ENCODE measurements at regions not wholly inside any gene's neighbourhood (a gene's known extent, or its start where the extent isn't known, plus 50 kb on each side); places are given as distances from the start of the nearest gene placed in this dataset.

DNA sequence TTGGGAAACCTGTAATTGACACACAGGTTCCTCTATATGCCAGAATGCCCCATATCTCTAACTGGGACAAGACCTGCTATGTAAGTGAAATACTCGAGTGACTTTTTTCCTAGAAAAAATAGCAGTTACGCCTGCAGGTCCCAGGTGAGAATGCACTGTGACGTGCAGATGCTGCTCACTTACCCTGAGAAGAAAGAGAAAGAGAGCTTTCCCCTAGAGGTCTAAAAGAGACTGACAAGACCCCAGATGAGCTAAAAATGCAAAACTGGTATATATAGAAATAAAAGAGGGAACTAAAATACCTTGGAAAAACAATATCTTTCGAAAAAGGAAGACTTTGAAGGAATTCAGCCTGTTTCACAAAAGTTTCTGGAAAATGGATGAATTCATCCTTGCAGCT is 383.0 kb upstream of the DCC start:
- POLR2A ChIA-PET = no interaction called here
- Histone ChIP-seq H3K9me1 (ENCODE audit: control insufficient read depth, insufficient read depth, low read length) (no peaks in the 10 kb centered on the region), H3K9ac (ENCODE audit: insufficient read depth in 1 of 2, low read depth in 2 of 2, low read length in 2 of 2) (no peak overlapping the region), H3K27me3 (ENCODE audit: control insufficient read depth in 2 of 2, insufficient read depth in 2 of 2, low read length in 2 of 2) (no peaks in the 10 kb centered on the region), H3K4me3 (no peak overlapping the region), H2AFZ (ENCODE audit: low read depth, low read length) (no peak overlapping the region), H3K27ac (ENCODE audit: extremely low read depth, low read depth, low read length) (no peak overlapping the region), H3K9me3 (replicated peaks; ENCODE audit: control insufficient read depth, insufficient read depth, low read depth, low read length) (no peaks in the 10 kb centered on the region), H3K4me1 (replicated peaks in 1 of 2; ENCODE audit: control insufficient read depth in 2 of 2, insufficient read depth in 2 of 2, low read length in 2 of 2) (no peaks in the 10 kb centered on the region), H3K4me2 (ENCODE audit: insufficient read depth, low read length) (no peak overlapping the region), H4K20me1 (replicated peaks; ENCODE audit: control insufficient read depth, insufficient read depth, low read length) (no peaks in the 10 kb centered on the region), H3K79me2 (ENCODE audit: control insufficient read depth, insufficient read depth, low read length) (no peaks in the 10 kb centered on the region), H3K36me3 (ENCODE audit: control insufficient read depth, insufficient read depth, low read length) (no peaks in the 10 kb centered on the region)
- in situ Hi-C loops (cut with MboI) (no loop called here), intact Hi-C loops (cut with micrococcal nuclease) (no loop called here)
- DNase-seq (ENCODE audit: extremely low read depth in 1 of 4, low spot score in 3 of 4) (no peak), FAIRE-seq (no peak), ATAC-seq (no peak)
- WGBS (ENCODE audit: insufficient coverage, low coverage, missing lambda C conversion rate) = 0% methylated on average over 2 of the region's 4 CpGs
- no TSS peak for BruUV-seq (replicated peaks)
- CTCF ChIA-PET (ENCODE audit: low intra/inter-chr PET ratio) = no interaction called here
- TF ChIP-seq ZNF217 (CRISPR knock-in tag; IDR thresholded peaks at IDR 0.05) (no peak), SAP30 (IDR thresholded peaks at IDR 0.05; ENCODE audit: borderline replicate concordance, insufficient read depth, low read depth, low read length, poor library complexity, severe bottlenecking) (no peak), FOXA3 (CRISPR knock-in tag; conservative IDR thresholded peaks at IDR 0.05 in 1 of 2, IDR thresholded peaks at IDR 0.05 in 1 of 2) (no peak), SMARCB1 (IDR thresholded peaks at IDR 0.05; ENCODE audit: insufficient read length, low read depth) (no peak), HNRNPUL1 (IDR thresholded peaks at IDR 0.05; ENCODE audit: low read length) (no peak), BRD9 (IDR thresholded peaks at IDR 0.05; ENCODE audit: low read depth, partially characterized antibody) (no peak), GATA2 (CRISPR knock-in tag; IDR thresholded peaks at IDR 0.05) (no peak), ZBTB12 (CRISPR knock-in tag; IDR thresholded peaks at IDR 0.05) (no peak), CEBPB (tag; IDR thresholded peaks at IDR 0.05) (no peak)
- TF ChIP-seq, protein P1, sequence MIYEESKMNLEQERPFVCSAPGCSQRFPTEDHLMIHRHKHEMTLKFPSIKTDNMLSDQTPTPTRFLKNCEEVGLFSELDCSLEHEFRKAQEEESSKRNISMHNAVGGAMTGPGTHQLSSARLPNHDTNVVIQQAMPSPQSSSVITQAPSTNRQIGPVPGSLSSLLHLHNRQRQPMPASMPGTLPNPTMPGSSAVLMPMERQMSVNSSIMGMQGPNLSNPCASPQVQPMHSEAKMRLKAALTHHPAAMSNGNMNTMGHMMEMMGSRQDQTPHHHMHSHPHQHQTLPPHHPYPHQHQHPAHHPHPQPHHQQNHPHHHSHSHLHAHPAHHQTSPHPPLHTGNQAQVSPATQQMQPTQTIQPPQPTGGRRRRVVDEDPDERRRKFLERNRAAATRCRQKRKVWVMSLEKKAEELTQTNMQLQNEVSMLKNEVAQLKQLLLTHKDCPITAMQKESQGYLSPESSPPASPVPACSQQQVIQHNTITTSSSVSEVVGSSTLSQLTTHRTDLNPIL (CRISPR knock-in tag; IDR thresholded peaks at IDR 0.05) = no peak
- TF ChIP-seq, protein P2, sequence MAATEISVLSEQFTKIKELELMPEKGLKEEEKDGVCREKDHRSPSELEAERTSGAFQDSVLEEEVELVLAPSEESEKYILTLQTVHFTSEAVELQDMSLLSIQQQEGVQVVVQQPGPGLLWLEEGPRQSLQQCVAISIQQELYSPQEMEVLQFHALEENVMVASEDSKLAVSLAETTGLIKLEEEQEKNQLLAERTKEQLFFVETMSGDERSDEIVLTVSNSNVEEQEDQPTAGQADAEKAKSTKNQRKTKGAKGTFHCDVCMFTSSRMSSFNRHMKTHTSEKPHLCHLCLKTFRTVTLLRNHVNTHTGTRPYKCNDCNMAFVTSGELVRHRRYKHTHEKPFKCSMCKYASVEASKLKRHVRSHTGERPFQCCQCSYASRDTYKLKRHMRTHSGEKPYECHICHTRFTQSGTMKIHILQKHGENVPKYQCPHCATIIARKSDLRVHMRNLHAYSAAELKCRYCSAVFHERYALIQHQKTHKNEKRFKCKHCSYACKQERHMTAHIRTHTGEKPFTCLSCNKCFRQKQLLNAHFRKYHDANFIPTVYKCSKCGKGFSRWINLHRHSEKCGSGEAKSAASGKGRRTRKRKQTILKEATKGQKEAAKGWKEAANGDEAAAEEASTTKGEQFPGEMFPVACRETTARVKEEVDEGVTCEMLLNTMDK (IDR thresholded peaks at IDR 0.05; ENCODE audit: borderline replicate concordance, insufficient read depth, low read depth, low read length, poor library complexity, severe bottlenecking) = no peak
- TF ChIP-seq, protein P3, sequence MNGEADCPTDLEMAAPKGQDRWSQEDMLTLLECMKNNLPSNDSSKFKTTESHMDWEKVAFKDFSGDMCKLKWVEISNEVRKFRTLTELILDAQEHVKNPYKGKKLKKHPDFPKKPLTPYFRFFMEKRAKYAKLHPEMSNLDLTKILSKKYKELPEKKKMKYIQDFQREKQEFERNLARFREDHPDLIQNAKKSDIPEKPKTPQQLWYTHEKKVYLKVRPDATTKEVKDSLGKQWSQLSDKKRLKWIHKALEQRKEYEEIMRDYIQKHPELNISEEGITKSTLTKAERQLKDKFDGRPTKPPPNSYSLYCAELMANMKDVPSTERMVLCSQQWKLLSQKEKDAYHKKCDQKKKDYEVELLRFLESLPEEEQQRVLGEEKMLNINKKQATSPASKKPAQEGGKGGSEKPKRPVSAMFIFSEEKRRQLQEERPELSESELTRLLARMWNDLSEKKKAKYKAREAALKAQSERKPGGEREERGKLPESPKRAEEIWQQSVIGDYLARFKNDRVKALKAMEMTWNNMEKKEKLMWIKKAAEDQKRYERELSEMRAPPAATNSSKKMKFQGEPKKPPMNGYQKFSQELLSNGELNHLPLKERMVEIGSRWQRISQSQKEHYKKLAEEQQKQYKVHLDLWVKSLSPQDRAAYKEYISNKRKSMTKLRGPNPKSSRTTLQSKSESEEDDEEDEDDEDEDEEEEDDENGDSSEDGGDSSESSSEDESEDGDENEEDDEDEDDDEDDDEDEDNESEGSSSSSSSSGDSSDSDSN (IDR thresholded peaks at IDR 0.05; ENCODE audit: borderline replicate concordance in 1 of 2, low read depth in 2 of 2, low read length in 2 of 2) = no peak

All from K562 (cell line).